ENCODE measurements at regions not wholly inside any gene's neighbourhood (a gene's known extent, or its start where the extent isn't known, plus 50 kb on each side); places are given as distances from the start of the nearest gene placed in this dataset.
"Not testable (repeated sequence)": the region's sequence is repeated elsewhere in the genome, so short reads cannot be mapped to it uniquely, and the experiment has no call there.

- DNase-seq = no peak
Observed at GRCh38 chr7:69076566-69076965, 521.7 kb upstream of the AUTS2 start.

GRCh38 chr7:69078997-69079769 is 519.1 kb upstream of the AUTS2 start:
- DNase-seq = no peak

GRCh38 chr7:69087281-69087680 is 511.0 kb upstream of the AUTS2 start:
- DNase-seq = not testable (repeated sequence)

GRCh38 chr7:69088185-69088584 is 510.1 kb upstream of the AUTS2 start:
- DNase-seq = no peak

GRCh38 chr7:69090936-69091335 is 507.3 kb upstream of the AUTS2 start:
- DNase-seq = no peak

GRCh38 chr7:69091521-69091920 is 506.8 kb upstream of the AUTS2 start:
- no peak for DNase-seq

- DNase-seq = no peak
Observed at GRCh38 chr7:69095127-69095526, 503.1 kb upstream of the AUTS2 start.

- DNase-seq = no peak
Observed at GRCh38 chr7:69095649-69096048, 502.6 kb upstream of the AUTS2 start.

- no peak for DNase-seq
Observed at GRCh38 chr7:69104023-69104422, 494.3 kb upstream of the AUTS2 start.

- no peak for DNase-seq
Observed at GRCh38 chr7:69105092-69105491, 493.2 kb upstream of the AUTS2 start.

GRCh38 chr7:69105981-69106380 is 492.3 kb upstream of the AUTS2 start:
- no peak for DNase-seq

GRCh38 chr7:69106449-69106848 is 491.8 kb upstream of the AUTS2 start:
- not testable (repeated sequence) for DNase-seq

- DNase-seq = not testable (repeated sequence)
Observed at GRCh38 chr7:69106946-69107345, 491.3 kb upstream of the AUTS2 start.

- DNase-seq = no peak
Observed at GRCh38 chr7:69108097-69108496, 490.2 kb upstream of the AUTS2 start.

- DNase-seq = no peak
Observed at GRCh38 chr7:69109246-69109645, 489.0 kb upstream of the AUTS2 start.

GRCh38 chr7:69109879-69110278 is 488.4 kb upstream of the AUTS2 start:
- DNase-seq = no peak

- DNase-seq = no peak
Observed at GRCh38 chr7:69110450-69111050, 487.7 kb upstream of the AUTS2 start.

GRCh38 chr7:69114374-69114773 is 483.9 kb upstream of the AUTS2 start:
- no peak for DNase-seq

GRCh38 chr7:69115788-69116187 is 482.5 kb upstream of the AUTS2 start:
- DNase-seq = no peak

GRCh38 chr7:69116196-69116595 is 482.1 kb upstream of the AUTS2 start:
- not testable (repeated sequence) for DNase-seq

- DNase-seq = no peak
Observed at GRCh38 chr7:69122953-69123352, 475.3 kb upstream of the AUTS2 start.

- no peak for DNase-seq
Observed at GRCh38 chr7:69126896-69127479, 471.3 kb upstream of the AUTS2 start.

- DNase-seq = no peak
Observed at GRCh38 chr7:69129524-69129923, 468.8 kb upstream of the AUTS2 start.

GRCh38 chr7:69129951-69130350 is 468.3 kb upstream of the AUTS2 start:
- no peak for DNase-seq
